H1 (cell line): ENCODE measurements at regions not wholly inside any gene's neighbourhood (a gene's known extent, or its start where the extent isn't known, plus 50 kb on each side); places are given as distances from the start of the nearest gene placed in this dataset.

Experiments used
- CTCF ChIA-PET: fragments of 300-600 bp; sonication (Branson Sonifier 250); formaldehyde crosslinking; loops from one replicate; lab custom pipeline; 2021; ENCODE audit not compliant: partially characterized antibody; lab: Charles Lee
- POLR2A ChIA-PET: fragments of 300-600 bp; sonication (Branson Sonifier 250); formaldehyde crosslinking; loops from one replicate; lab custom pipeline; 2021; ENCODE audit warnings: inconsistent platforms; ENCODE audit not compliant: partially characterized antibody; lab: Charles Lee
- DNase-seq, 2 experiments: peaks; one replicate each; pipeline versions ENCODE4 v3.0.0 to v3.0.0-alpha.2; 2010 to 2022; ENCODE audit warnings: low spot score in 2 of 2, low read depth in 1 of 2, mixed read lengths in 1 of 2
- FAIRE-seq: peaks from 2 replicates; lab custom pipeline; 2011; peaks lifted over from hg19 to GRCh38; lab: Jason Lieb, UNC
- H2AFZ ChIP-seq: 2 replicates; pipeline ENCODE4 v1.8.1; 2012; ENCODE audit warnings: low read length, inconsistent platforms
- H2AK5ac ChIP-seq: 2 replicates; pipeline ENCODE4 v1.6.1; 2013; ENCODE audit warnings: low read depth, low read length
- H2BK120ac ChIP-seq: replicated peaks from 2 replicates; pipeline ENCODE3; 2013; ENCODE audit warnings: low read depth, low read length, inconsistent platforms
- H2BK12ac ChIP-seq: 2 replicates; pipeline ENCODE4 v1.6.1; 2013; ENCODE audit warnings: low read depth, low read length
- H2BK15ac ChIP-seq: 2 replicates; pipeline ENCODE4 v1.6.1; 2013; ENCODE audit warnings: low read length
- H2BK20ac ChIP-seq: 2 replicates; pipeline ENCODE4 v1.6.1; 2013; ENCODE audit warnings: low read length
- H2BK5ac ChIP-seq: 2 replicates; pipeline ENCODE4 v1.6.1; 2013; ENCODE audit warnings: low read depth, low read length
- H3K14ac ChIP-seq: 2 replicates; pipeline ENCODE4 v1.6.1; 2013; ENCODE audit warnings: inconsistent platforms; ENCODE audit not compliant: insufficient read length
- H3K18ac ChIP-seq: 2 replicates; pipeline ENCODE4 v1.6.1; 2013; ENCODE audit warnings: low read length; ENCODE audit errors: extremely low read depth
- H3K23ac ChIP-seq: 2 replicates; pipeline ENCODE4 v1.6.1; 2013; ENCODE audit warnings: inconsistent platforms; ENCODE audit not compliant: insufficient read length
- H3K23me2 ChIP-seq: 2 replicates; pipeline ENCODE4 v1.6.1; 2013; ENCODE audit warnings: low read depth, low read length
- H3K27ac ChIP-seq: 2 replicates; pipeline ENCODE4 v1.6.1; 2011; ENCODE audit warnings: low read depth, low read length, inconsistent platforms
- H3K27me3 ChIP-seq, 4 experiments: replicated peaks in 1 of 4; 1 replicate in 1 of 4; 2 replicates in 3 of 4; pipeline versions ENCODE4 v1.6.1 to v1.8.1; 2011 to 2013; ENCODE audit warnings: low read length in 3 of 4, mild to moderate bottlenecking in 3 of 4, inconsistent platforms in 2 of 4, mixed read lengths in 2 of 4, moderate library complexity in 1 of 4; ENCODE audit not compliant: control insufficient read depth in 3 of 4, insufficient read depth in 3 of 4; ENCODE audit errors: extremely low read depth in 1 of 4
- H3K36me3 ChIP-seq, 4 experiments: 2 replicates each; pipeline versions ENCODE4 v1.6.1 to v1.8.1; 2011 to 2013; ENCODE audit warnings: mild to moderate bottlenecking in 4 of 4, low read length in 3 of 4, moderate library complexity in 2 of 4, control low read depth in 1 of 4, inconsistent platforms in 1 of 4; ENCODE audit not compliant: insufficient read depth in 4 of 4, control insufficient read depth in 2 of 4
- H3K4ac ChIP-seq: replicated peaks from 2 replicates; pipeline ENCODE3; 2013; ENCODE audit warnings: low read length, low read depth, mixed read lengths, inconsistent platforms; ENCODE audit not compliant: insufficient read length
- H3K4me1 ChIP-seq, 4 experiments: replicated peaks in 1 of 4; 1 replicate in 1 of 4; 2 replicates in 3 of 4; pipeline versions ENCODE4 v1.6.1 to v1.8.1; 2011 to 2013; ENCODE audit warnings: low read length in 3 of 4, inconsistent platforms in 2 of 4, mixed read lengths in 1 of 4; ENCODE audit not compliant: insufficient read depth in 4 of 4, control insufficient read depth in 3 of 4
- H3K4me2 ChIP-seq, 2 experiments: 2 replicates each; pipeline versions ENCODE4 v1.6.1 to v1.8.1; 2011 to 2013; ENCODE audit warnings: low read depth in 2 of 2, low read length in 2 of 2, control low read depth in 1 of 2, inconsistent platforms in 1 of 2, mild to moderate bottlenecking in 1 of 2; ENCODE audit not compliant: insufficient read depth in 1 of 2
- H3K4me3 ChIP-seq, 4 experiments: fragments of 200-600, 300-600 bp in 1 of 4; sonication (generic), shearing (Covaris generic), sonication (Bioruptor Twin) in 1 of 4; 2 replicates each; pipeline versions ENCODE4 v1.5.1 to v1.8.1; 2011 to 2016; ENCODE audit warnings: low read length in 4 of 4, low read depth in 3 of 4, control low read depth in 2 of 4, inconsistent platforms in 2 of 4, mild to moderate bottlenecking in 2 of 4, mixed read lengths in 1 of 4, moderate library complexity in 1 of 4; ENCODE audit not compliant: insufficient read depth in 2 of 4; ENCODE audit errors: extremely low read depth in 1 of 4
- H3K56ac ChIP-seq: replicated peaks from 2 replicates; pipeline ENCODE3; 2013; ENCODE audit warnings: low read depth, mild to moderate bottlenecking, mixed read lengths, low read length, inconsistent platforms; ENCODE audit not compliant: insufficient read length
- H3K79me1 ChIP-seq: 2 replicates; pipeline ENCODE4 v1.6.1; 2013; ENCODE audit warnings: low read depth, low read length, control low read depth
- H3K79me2 ChIP-seq, 2 experiments: 2 replicates each; pipeline versions ENCODE4 v1.6.1 to v1.8.1; 2012 to 2013; ENCODE audit warnings: low read length in 2 of 2, mild to moderate bottlenecking in 2 of 2, inconsistent platforms in 1 of 2; ENCODE audit not compliant: insufficient read depth in 2 of 2, control insufficient read depth in 1 of 2
- H3K9ac ChIP-seq, 4 experiments: replicated peaks in 1 of 4; 1 replicate in 1 of 4; 2 replicates in 3 of 4; pipeline versions ENCODE4 v1.6.1 to v1.8.1; 2011 to 2013; ENCODE audit warnings: low read depth in 3 of 4, low read length in 3 of 4, control low read depth in 2 of 4, mild to moderate bottlenecking in 2 of 4, moderate library complexity in 2 of 4, inconsistent platforms in 1 of 4; ENCODE audit errors: extremely low read depth in 1 of 4
- H3K9me3 ChIP-seq, 2 experiments: 2 replicates each; pipeline versions ENCODE4 v1.6.1 to v1.8.1; 2012 to 2013; ENCODE audit warnings: mild to moderate bottlenecking in 2 of 2, moderate library complexity in 2 of 2, control low read depth in 1 of 2, inconsistent platforms in 1 of 2, low read depth in 1 of 2, low read length in 1 of 2, mixed read lengths in 1 of 2; ENCODE audit not compliant: insufficient read depth in 2 of 2
- H4K20me1 ChIP-seq, 2 experiments: replicated peaks in 1 of 2; 2 replicates each; pipeline versions ENCODE3 to v1.8.1; 2011 to 2013; ENCODE audit warnings: inconsistent platforms in 2 of 2, low read length in 2 of 2, mild to moderate bottlenecking in 1 of 2; ENCODE audit not compliant: insufficient read depth in 2 of 2, control insufficient read depth in 1 of 2
- H4K5ac ChIP-seq: 2 replicates; pipeline ENCODE4 v1.6.1; 2013; ENCODE audit warnings: low read length, low read depth, mixed read lengths, inconsistent platforms; ENCODE audit not compliant: insufficient read length
- H4K8ac ChIP-seq: 2 replicates; pipeline ENCODE4 v1.8.0; 2013; ENCODE audit warnings: mild to moderate bottlenecking, moderate library complexity, low read length, inconsistent platforms; ENCODE audit not compliant: insufficient read depth; ENCODE audit errors: extremely low read depth
- H4K91ac ChIP-seq: replicated peaks from 2 replicates; pipeline ENCODE3; 2013; ENCODE audit warnings: low read length, mixed read lengths, inconsistent platforms; ENCODE audit not compliant: insufficient read length
- ATF2 ChIP-seq: IDR thresholded peaks from 2 replicates; pipeline ENCODE4 v1.6.1; 2012; ENCODE audit warnings: low read length, inconsistent platforms
- CBX8 ChIP-seq: fragments of 300-800, 300-1000 bp; sonication (generic); IDR thresholded peaks from 2 replicates; pipeline ENCODE4 v1.7.1; 2016; ENCODE audit warnings: low read depth, low read length, borderline replicate concordance
- CEBPB ChIP-seq: IDR thresholded peaks from 2 replicates; pipeline ENCODE4 v1.6.1; 2012; ENCODE audit warnings: low read depth, low read length
- CREB1 ChIP-seq: IDR thresholded peaks from 2 replicates; pipeline ENCODE4 v1.6.1; 2012; ENCODE audit warnings: inconsistent platforms
- EP300 ChIP-seq, 2 experiments: IDR thresholded peaks; 1 replicate in 1 of 2; 2 replicates in 1 of 2; pipeline ENCODE4 v1.6.1; 2011 to 2012; ENCODE audit warnings: low read depth in 2 of 2, low read length in 2 of 2, mild to moderate bottlenecking in 2 of 2, borderline replicate concordance in 1 of 2, inconsistent platforms in 1 of 2, moderate library complexity in 1 of 2
- HDAC2 ChIP-seq, 2 experiments: fragments of 300-600 bp in 1 of 2; sonication (generic) in 1 of 2; IDR thresholded peaks; 2 replicates each; pipeline ENCODE4 v1.6.1; 2011 to 2012; ENCODE audit warnings: low read depth in 2 of 2, low read length in 2 of 2, mild to moderate bottlenecking in 2 of 2, moderate library complexity in 2 of 2, borderline replicate concordance in 1 of 2, inconsistent platforms in 1 of 2
- JUN ChIP-seq: IDR thresholded peaks from 2 replicates; pipeline ENCODE4 v1.6.1; 2011; ENCODE audit warnings: low read depth, mild to moderate bottlenecking, improper control_type of control experiment, low read length
- KDM5A ChIP-seq: fragments of 200-600 bp; IDR thresholded peaks from 2 replicates; pipeline ENCODE4 v1.7.1; 2012; ENCODE audit warnings: mild to moderate bottlenecking, low read length, inconsistent platforms, mixed read lengths
- POU5F1 ChIP-seq: IDR thresholded peaks from 2 replicates; pipeline ENCODE4 v1.6.1; 2011; ENCODE audit warnings: low read depth, mild to moderate bottlenecking, low read length, moderate library complexity
- RFX5 ChIP-seq: IDR thresholded peaks from 2 replicates; pipeline ENCODE4 v1.6.1; 2011; ENCODE audit warnings: low read depth, low read length, improper control_type of control experiment, borderline replicate concordance
- RNF2 ChIP-seq: fragments of 200-900, 300-1000 bp; sonication (generic); IDR thresholded peaks from 2 replicates; pipeline ENCODE4 v1.7.1; 2016; ENCODE audit warnings: borderline replicate concordance, low read depth, mild to moderate bottlenecking, antibody characterized with exemption, low read length; ENCODE audit not compliant: poor library complexity, severe bottlenecking; ENCODE audit errors: missing control alignments
- SIRT6 ChIP-seq: IDR thresholded peaks from one replicate; pipeline ENCODE4 v1.7.1; 2012; ENCODE audit warnings: low read length, inconsistent platforms
- WGBS, 2 experiments: shearing (Covaris generic) in 1 of 2; methylation state at CpG; one replicate each; pipeline versions ENCODE4 v1.1.6 to v1.1.7; 2013 to 2015; ENCODE audit warnings: low lambda C conversion rate in 2 of 2, mixed read lengths in 2 of 2, inconsistent platforms in 1 of 2, low coverage in 1 of 2, missing lambda C conversion rate in 1 of 2; ENCODE audit not compliant: insufficient replicate concordance in 2 of 2, insufficient coverage in 1 of 2, insufficient read length in 1 of 2; ENCODE audit errors: extremely low coverage in 1 of 2, missing lambda C conversion rate in 1 of 2; 5-methylcytosine and 5-hydroxymethylcytosine counted together

- Histone ChIP-seq H3K27me3 (no peaks in the 10 kb centered on the region), H2BK12ac (no peak overlapping the region), H4K5ac (no peak overlapping the region), H3K4me1 (no peaks in the 10 kb centered on the region; a peak in 1 of 7 replicates), H3K9me3 (no peaks in the 10 kb centered on the region), H4K8ac (no peak overlapping the region), H3K4me2 (no peak overlapping the region), H3K23me2 (no peaks in the 10 kb centered on the region), H3K23ac (no peak overlapping the region), H3K14ac (no peak overlapping the region), H3K79me2 (no peaks in the 10 kb centered on the region), H2BK15ac (no peak overlapping the region), H3K79me1 (no peaks in the 10 kb centered on the region), H4K91ac (no peak overlapping the region), H2AFZ (no peak overlapping the region), H3K36me3 (no peaks in the 10 kb centered on the region), H3K4ac (no peak overlapping the region), H2BK120ac (no peak overlapping the region), H3K9ac (no peak overlapping the region), H3K56ac (no peak overlapping the region), H3K18ac (no peak overlapping the region), H3K27ac (no peak overlapping the region), H2BK5ac (no peak overlapping the region), H3K4me3 (no peak overlapping the region), H4K20me1 (no peaks in the 10 kb centered on the region), H2BK20ac (no peak overlapping the region), H2AK5ac (no peak overlapping the region)
- CTCF ChIA-PET = interaction anchor here (1.1 to 4.6 kb wide), 5 partner anchors 8 to 272 kb away, joined by 3 to 37 read pairs (median 6); no protein-coding TSS in a partner anchor
- FAIRE-seq = no peak
- 67% methylated on average over 3 of the region's 3 CpGs; no CpG with 5 or more reads in 1 of the 2 experiments for WGBS, 2 experiments
- POLR2A ChIA-PET = no interaction called here
- no peak for DNase-seq
- TF ChIP-seq POU5F1 (no peak), EP300 (IDR thresholded peaks at IDR 0.05; ENCODE audit: borderline replicate concordance in 1 of 2, low read depth in 2 of 2, low read length in 2 of 2) (no peak), RNF2 (no peak), RFX5 (no peak), CBX8 (no peak), KDM5A (no peak), CEBPB (no peak), JUN (no peak), CREB1 (no peak), ATF2 (no peak), SIRT6 (no peak), HDAC2 (IDR thresholded peaks at IDR 0.05; ENCODE audit: borderline replicate concordance in 1 of 2, low read depth in 2 of 2, low read length in 2 of 2) (no peak)
Measured at GRCh38 chr7:25841575-25841974, 310.4 kb upstream of the NFE2L3 start.
